GM18858 (cell line): ENCODE measurements at regions not wholly inside any gene's neighbourhood (a gene's known extent, or its start where the extent isn't known, plus 50 kb on each side); places are given as distances from the start of the nearest gene placed in this dataset.
"Not testable (repeated sequence)": the region's sequence is repeated elsewhere in the genome, so short reads cannot be mapped to it uniquely, and the experiment has no call there.

ENCODE experiments used
- ATAC-seq: cut with Tn5 transposase; IDR thresholded peaks from one replicate; pipeline ENCODE4 v1.9.1; 2021; ENCODE audit not compliant: unreplicated experiment

DNA sequence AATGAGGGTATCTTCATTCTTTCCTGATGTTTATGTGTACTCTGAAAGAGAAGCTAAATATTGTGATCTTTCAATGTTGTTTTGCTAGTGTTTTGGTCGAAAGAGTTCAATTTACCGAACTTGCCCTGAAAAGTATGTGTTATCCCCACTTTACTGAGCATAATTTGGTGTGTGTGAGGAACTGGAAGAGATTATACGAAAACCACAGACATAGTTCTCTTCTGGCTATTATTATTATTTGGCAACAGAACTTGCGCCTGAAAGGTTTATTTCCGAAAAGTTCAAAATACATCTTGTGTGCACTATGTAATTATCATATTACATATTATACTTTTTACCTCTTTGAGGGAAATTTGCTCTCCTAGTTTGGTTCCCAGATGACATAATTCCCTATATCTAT is 232.5 kb upstream of the INTU start:
- ATAC-seq, result no peak

DNA sequence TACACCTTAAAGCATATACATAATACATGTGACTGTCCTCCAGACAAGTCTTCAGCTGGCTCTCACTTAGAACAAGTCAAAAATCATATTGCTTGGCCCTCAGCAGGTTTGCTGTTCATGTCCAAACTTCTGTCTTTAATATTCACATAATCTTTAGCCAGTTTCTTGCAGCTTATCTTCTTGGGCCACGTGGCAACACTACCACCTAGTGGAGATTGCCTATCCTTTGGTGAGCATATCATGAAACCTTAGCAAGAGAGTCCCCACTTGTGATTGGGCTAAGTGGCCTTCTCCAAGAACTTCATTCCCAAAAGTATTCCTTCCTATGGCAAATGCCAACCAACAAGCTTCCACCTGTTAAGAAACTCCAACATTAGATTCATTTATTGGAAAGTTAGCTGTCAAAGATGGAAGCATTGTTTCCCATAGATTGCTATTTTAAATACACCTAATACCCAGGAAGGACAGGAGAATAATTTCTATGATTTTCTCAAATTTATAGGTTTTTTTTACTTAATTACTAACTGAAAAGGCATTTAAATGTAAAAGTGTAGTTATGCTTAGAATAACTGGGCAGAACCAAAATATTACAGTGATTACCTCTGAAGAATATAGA is 231.9 kb upstream of the INTU start:
- peak; percentile 96 for ATAC-seq

DNA sequence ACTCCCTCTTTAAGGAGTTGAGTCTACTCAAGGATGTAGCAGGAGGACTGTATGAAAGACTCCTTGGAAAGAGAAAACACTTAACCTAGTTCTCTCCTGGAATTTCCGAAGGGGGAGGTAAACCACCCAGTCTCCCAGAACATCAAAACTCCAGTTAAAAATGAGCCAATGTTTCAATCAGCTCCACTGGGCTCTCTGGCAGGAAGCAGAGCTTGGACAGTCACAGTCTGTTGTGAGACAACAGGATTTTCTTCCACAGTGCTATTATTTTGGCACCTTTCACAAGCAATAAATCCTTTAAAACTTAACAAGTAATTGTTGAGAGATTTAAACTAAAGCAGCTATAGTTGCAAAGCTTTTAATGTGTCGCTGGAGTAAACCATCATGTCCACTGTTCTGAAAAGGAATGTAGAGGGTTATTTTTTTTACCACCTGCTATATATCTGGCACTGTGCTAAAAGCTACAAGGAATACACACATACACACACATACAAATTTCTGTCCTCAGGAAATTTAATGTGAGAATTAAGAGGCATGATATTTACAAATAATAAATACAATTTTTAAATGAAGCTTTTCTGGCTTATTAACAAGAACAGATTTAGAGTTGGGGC is 229.2 kb upstream of the INTU start:
- ATAC-seq, result no peak

DNA sequence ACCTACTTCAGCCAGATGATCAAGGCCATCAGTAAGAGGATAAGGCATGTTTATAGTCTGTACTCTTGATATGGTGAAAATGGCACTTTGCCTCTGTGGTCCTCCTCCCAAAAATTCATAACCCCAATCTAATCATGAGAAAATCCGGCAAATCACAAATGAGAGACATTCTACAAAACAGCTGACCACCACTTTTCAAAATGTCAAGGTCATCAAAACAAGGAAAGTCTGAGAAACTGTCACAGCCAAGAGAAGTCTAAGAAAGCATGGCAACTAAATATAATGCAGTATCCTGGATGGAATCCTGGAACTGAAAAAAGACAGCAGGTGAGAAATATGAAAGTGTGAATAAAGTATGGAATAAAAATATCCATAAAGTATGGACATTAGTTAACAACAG is 226.6 kb upstream of the INTU start:
- ATAC-seq, result no peak

DNA sequence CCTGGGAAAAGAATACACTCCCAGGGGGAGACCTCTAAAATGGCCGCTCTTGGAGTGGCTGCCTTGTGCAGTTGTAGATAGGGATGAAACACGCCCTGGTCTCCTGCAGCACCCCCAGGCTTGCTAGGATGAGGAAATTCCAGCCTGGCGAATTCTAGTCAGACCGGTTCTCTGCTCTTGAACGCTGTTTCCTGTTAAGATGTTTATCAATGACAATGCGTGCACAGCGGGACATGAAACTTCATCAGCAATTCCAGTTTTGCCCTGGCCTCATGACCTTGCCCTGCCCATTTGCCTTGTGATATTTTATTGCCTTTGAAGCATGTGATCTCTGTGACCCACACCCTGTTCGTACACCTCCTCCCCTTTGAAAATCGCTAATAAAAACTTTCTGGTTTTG is 225.2 kb upstream of the INTU start:
- not testable (repeated sequence) for ATAC-seq

DNA sequence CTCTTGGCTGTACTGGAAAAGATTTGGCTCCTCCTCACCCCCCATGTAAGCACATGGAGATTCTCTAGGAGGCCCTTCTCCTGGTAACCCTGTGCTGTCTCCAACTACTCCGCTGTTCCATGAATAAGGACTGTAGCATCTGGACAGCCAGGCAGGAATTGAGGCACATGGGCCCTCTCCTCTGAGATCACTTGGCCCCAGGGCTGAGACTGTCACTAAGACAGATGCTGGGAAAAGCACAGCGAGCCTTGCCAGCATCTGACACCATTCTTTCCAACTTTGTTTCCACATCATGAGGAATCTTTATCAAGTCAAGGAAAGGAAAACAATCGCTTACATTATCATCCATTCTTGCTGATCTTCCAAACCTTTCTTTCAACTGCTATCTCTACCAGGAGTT is 222.6 kb upstream of the INTU start:
- ATAC-seq, result no peak

DNA sequence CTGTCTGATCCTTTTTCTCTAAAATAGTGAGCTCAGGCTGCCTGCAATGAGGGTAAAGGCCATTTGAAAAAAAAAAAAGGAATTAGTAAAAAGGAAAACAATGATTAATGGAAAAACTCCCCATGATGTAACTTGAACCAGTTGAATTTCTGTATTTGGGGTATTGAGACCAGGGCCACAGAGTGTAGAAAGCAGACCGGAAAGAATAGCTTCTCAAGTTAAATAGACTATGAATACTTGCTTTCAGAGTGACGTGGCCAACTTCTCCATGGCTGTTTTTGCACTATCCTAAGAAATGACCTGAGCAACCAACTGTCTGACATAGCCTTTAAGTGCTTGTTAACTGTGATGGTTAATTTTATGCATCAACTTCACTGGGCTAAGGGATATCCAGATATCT is 222.1 kb upstream of the INTU start:
- no peak for ATAC-seq

DNA sequence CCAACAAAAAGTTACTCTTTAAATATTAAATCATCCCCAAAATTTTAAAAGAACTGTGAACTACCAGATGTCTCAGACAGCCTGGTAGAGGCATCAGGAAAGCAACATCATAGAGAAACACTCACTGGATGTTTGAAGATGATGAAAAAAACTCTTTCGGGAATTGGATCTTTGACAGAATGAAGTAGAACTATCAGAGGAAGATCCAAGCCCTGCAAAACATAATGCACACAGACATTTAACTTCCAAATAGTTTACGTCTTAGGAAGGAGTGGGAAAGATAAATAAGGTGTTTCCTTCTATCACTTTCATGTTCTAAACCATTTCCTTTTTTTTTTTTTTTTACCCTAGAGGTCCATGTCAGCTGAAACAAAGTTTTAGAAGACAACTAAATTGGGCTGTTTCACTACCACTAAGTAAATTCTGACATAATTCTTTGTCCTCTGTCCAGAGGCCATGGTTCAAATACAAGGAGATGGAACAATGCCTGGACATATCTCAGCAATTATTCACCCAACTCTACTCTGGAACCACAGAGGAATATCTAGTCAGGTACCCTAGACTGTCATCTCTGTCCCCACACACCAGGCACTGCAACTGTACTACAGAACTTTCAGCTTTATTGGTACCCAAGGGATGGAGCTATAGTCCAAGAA is 217.7 kb upstream of the INTU start:
- no peak for ATAC-seq

DNA sequence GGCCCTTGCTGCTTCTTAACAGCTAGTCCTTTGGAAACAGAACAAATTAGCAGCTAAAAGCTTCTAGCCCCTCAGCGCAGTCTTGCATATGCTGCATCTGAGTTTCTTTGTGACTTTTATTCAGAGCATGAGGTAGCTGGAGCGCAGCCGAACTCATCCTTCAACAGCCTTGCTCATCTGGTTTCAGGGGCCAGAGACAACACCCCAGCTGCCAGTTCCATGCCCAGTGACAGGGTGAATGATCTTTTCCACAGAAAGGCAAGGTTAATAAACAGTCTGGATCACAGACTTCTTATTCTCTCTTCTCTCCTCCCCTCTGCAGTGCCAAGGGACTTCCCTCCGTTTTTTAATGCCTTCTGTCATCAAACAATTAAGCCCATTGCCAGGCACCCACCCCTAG is 216.6 kb upstream of the INTU start:
- no peak for ATAC-seq

DNA sequence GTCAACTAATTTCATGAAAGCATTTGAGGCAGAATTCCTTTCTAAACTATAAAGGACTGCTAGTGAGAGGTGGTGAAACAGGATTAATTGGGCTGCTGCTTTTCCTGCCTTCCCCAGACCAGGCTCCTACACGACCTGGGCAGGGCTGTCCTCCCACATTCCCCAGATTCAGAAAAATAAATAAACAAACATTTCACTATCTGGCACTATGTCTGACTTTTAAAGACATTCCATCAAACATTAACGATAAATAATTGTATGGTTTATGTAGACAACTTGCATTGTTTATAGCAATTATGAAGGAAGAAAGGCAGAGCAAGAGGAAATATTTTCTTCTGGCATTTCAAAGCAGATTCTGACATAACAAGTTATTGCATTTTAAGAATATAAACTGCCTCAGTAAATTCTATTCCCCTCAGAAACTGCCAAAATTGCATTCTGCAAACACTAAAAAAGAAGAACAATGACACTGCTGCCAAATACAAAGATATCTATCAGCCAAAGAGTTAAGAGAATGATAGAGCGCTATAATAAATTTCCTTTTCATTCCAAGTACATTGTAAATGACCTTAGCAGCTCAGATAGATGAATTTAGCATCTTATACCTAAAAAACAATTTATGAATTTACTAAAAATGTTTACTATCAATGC is 214.7 kb upstream of the INTU start:
- ATAC-seq, result no peak

DNA sequence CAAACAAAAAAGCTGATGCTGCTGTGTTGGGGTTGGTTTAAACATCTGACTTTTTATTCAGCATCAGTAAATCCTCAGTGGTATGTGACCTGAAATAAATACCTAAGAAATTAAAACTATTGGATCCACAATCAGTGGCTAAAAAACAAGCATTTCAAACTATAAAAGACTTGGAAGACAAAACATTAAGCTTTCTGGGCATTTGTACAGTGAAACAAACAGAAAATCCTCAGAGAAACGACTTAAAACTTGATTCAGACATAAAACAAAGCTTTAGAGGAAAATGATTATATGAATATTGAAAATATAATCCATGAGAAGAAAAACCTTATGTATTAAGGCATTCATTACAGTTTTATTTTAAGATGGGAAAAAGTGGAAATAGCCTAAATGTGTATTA is 213.3 kb upstream of the INTU start:
- ATAC-seq, result no peak

DNA sequence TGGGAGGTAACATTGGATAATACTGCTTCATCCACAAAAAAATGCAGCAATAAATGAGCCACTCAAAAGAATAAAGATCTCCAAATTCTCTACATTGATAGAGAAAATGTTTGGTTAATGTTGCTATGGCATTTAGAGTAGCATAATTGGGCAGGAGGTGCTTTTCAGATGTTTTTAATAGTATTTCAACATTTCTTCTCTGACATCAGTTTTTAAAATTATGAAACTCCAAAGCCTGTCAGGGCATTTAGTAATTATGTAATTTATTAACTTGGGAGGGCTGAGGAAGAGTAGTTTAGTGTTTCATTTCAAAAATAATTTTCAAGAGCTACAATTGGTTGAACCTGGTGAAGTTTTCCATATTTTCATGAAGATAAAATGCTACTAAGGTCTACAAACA is 211.3 kb upstream of the INTU start:
- ATAC-seq, result no peak

DNA sequence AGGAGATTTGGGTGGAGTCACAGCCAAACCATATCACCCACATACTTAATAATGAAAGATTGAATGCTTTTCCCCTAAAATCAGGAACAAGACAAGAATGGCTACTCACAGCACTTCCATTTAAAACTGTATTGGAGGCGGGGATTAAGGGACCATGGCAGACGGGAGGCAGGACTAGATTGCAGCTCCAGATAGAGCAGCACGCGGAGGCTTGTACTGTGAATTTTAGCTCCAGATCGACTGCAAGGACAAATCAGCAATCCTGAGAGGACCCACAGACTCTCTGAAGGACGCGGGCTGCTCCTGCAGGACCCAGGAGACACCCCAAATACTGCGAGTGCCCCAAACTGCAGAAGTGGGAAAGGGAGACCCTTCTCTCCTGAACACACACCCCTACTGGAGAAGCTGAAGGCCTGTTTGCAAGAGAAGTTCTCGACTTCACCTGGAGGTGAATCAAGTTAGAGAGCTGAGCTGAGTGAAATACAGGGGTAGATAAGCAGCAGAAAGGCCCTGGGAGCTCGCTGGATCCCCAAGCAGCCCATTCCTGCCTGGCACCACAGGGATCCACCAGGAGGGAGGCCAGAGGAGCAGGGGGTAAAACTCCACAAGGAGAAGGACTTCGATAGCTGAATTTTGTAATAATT is 207.4 kb upstream of the INTU start:
- ATAC-seq, result no peak

DNA sequence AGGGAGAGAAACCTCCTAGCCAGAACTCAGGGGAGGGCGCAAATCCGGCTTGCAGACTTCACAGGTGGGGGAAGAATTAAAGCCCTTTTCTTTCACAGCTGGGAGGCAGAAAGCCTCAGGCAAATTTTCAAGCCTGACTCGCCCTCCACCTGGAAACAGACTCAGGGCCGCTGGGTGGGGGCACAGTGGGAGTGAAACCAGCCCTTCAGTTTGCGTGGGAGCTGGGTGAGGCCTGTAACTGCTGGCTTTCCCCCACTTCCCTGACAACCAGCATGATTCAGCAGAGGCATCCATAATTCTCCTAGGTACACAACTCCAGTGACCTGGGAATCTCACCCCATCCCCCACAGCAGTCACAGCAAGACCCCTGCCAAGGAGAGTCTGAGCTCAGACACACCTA is 206.9 kb upstream of the INTU start:
- no peak for ATAC-seq

DNA sequence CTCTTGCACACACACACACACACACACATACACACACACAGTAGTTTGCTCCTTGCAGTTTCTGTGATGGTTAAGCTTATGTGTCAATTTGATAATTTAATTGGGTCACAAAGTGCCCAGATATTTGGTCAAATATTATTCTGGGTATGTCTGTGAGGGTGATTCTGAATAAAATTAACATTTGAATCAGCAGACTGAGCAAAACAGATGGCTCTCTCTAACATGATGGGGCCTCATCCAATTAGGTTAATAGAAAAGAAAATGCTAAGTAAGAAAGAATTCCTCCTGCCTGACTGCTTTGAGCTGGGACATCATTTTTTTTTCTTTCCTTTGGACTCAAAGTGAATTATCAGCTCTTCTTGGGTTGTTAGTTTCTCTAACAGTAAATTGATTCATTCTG is 191.2 kb upstream of the INTU start:
- no peak for ATAC-seq

DNA sequence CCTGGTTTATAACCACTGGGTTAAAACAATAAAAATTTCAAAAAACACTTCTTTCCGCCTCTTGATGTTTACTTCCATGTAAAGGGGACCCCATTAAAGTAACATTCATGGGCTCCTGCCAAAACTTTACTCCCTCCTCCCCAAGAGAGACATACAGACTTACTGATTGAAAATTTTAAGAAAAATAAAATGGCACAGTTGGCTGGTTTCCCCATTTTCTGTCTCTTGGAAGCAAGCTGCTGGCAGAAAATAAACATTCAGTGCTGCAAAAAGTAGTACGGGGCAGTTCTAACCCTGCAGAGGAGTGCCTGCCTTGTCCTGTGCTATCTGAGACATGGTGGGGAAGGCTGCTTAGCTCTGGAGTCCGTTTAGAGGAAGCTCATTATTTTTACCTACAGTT is 187.3 kb upstream of the INTU start:
- no peak for ATAC-seq

DNA sequence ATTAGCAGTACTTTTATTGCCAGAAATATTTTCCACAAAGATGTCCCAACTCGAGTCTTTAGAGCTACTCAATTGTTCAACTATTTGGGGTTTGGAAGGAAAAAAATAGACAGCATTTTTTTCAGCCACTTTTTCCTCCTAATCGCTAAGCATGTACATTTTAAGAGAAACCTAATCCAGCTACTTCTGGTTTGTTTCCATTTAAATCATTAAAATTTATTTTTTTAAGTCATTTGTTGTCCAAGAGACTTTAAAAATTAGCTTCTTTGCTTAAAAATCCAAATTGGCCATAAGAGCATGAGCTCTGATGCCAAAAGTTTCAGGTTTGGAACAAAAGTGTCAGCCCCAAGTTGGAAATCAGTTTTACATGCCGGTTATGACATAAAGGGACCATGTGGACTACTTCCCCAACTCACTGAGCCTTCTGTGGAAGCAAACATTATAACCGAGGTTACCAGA is 186.3 kb upstream of the INTU start:
- ATAC-seq, result no peak

DNA sequence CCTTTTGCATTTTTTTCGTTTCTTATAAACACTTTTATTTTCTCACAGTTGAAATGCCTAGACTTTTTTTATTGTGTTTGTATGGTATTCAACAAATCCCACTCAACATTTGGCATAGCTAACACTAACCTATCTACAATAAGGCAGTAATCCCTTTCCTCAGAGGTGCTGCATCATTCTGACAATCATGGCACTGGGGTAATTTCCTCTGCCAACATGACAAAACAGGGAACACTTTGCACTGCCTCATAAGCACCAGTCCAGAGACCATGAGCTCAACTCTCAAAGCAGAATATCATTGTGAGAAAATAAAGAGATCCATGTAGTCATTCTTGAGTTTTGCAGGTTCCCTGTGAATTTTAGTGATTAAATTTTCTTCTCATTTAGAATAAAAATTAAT is 183.8 kb upstream of the INTU start:
- ATAC-seq, result no peak

DNA sequence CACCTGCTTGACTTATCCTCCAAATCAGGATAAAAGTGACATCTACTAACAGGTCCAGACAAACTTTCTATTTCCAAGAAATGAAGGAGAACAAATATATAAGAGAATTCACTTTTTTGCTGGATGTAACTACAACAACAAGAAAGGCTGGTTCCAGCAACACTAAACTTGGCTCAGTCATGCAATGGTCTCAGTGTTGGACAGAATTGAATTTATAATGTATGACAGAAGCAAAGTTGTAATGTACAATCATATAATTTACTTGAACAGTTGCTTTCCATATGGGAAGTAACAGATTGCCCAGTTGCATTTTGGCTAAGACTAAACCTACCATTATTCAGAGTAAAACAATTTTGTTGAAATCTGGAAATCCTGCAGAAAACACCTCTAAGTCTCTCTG is 183.3 kb upstream of the INTU start:
- no peak for ATAC-seq

DNA sequence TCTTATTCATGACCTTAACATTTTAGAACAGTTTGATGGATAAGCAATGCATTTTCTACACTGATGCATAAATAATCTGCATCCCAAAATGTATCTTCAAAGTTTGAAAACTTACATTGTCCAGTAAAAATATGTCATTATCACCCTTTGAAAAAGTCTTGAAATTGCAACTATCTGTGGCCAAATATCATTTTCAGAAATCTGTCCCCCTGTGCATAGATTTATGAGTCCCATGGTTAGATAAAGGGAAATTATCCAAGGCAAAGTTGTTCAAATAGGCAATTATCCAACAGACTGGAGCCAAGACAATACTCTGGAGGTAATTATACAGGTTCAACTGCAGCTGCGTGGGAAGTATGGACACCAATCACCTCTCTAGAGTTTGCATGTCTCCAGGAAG is 182.5 kb upstream of the INTU start:
- ATAC-seq, result no peak

DNA sequence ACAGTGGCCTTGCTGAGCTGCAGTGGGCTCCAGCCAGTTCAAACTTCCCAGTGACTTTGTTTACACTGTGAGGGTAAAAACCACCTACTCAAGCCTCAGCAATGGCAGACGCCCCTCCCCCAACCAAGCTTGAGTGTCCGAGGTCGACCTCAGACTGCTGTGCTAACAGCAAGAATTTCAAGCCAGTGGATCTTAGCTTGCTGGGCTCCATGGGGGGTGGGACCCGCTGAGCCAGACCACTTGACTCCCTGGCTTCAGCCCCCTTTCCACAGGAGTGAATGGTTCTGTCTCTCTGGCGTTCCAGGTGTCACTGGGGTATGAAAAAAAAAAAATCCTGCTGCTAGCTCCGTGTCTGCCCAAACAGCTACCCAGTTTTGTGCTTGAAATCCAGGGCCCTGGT is 168.9 kb upstream of the INTU start:
- no peak for ATAC-seq

DNA sequence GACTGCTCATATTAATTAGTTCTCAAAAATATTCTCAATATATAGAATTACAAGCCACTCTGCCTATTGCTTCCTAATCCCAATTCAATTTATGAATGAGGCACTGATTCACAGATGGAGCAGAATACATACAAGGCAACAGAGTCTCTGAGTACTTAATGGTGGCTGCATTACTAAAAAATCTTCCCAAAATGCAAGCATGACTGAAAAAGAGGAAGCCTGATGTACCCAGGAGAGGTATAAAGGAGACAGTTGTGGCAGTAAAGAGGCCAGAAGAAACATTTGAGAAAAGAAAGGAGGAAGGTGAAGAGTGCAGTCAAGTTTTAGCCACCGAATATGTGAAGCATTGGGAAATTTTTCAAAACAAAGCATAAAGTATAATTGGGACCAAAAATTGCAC is 163.2 kb upstream of the INTU start:
- no peak for ATAC-seq
